ENCODE measurements at regions not wholly inside any gene's neighbourhood (a gene's known extent, or its start where the extent isn't known, plus 50 kb on each side); places are given as distances from the start of the nearest gene placed in this dataset.

GRCh38 chr15:39491115-39491885 is 89.6 kb upstream of the THBS1 start (continued):
- TF ChIP-seq AFF4 (CRISPR knock-in tag; IDR thresholded peaks at IDR 0.05) (no peak), ZNF691 (CRISPR knock-in tag; IDR thresholded peaks at IDR 0.05; ENCODE audit: borderline replicate concordance, low read depth) (no peak), POLR2A (IDR thresholded peaks at IDR 0.05; ENCODE audit: insufficient read depth in 1 of 2, low read depth in 2 of 2, low read length in 2 of 2) (no peak)

- ChIA-PET CTCF (ENCODE audit: low intra/inter-chr PET ratio, low total read pairs) (no interaction called here), POLR2A (no interaction called here)
- FAIRE-seq = no peak
- H3K79me2 ChIP-seq (ENCODE audit: insufficient read depth, low read length) = no peaks in the 10 kb centered on the region
- H3K9me3 ChIP-seq (ENCODE audit: low read length) = no peaks in the 10 kb centered on the region
- no peaks in the 10 kb centered on the region for H3K27me3 ChIP-seq (ENCODE audit: control insufficient read depth in 1 of 2, insufficient read depth in 2 of 2, low read length in 2 of 2)
- no peak for DNase-seq (ENCODE audit: low spot score)
- no peaks in the 10 kb centered on the region for H3K36me3 ChIP-seq (replicated peaks in 1 of 2; ENCODE audit: control insufficient read depth in 1 of 2, insufficient read depth in 2 of 2, low read length in 2 of 2)
- H3K4me1 ChIP-seq (ENCODE audit: insufficient read depth, low read length) = no peaks in the 10 kb centered on the region
- H3K27ac ChIP-seq (ENCODE audit: extremely low read length, insufficient read depth, low read length) = no peak overlapping the region
- no peak overlapping the region for H3K9ac ChIP-seq (ENCODE audit: insufficient read depth, low read depth, low read length)
- TF ChIP-seq DNMT3B (CRISPR knock-in tag; conservative IDR thresholded peaks at IDR 0.05) (no peak), HNRNPK (IDR thresholded peaks at IDR 0.05; ENCODE audit: low read depth, low read length, poor library complexity, severe bottlenecking) (no peak), ZBED4 (CRISPR knock-in tag; IDR thresholded peaks at IDR 0.05; ENCODE audit: borderline replicate concordance) (no peak), ZNF841 (CRISPR knock-in tag; IDR thresholded peaks at IDR 0.05; ENCODE audit: borderline replicate concordance) (no peak), ATM (IDR thresholded peaks at IDR 0.05; ENCODE audit: borderline replicate concordance) (no peak), SAFB2 (CRISPR knock-in tag; IDR thresholded peaks at IDR 0.05; ENCODE audit: borderline replicate concordance, low read depth) (no peak), ZSCAN5A (CRISPR knock-in tag; IDR thresholded peaks at IDR 0.05; ENCODE audit: borderline replicate concordance) (no peak)
- H3K4me2 ChIP-seq (ENCODE audit: low read depth, low read length) = no peak overlapping the region
- H3K4me3 ChIP-seq (replicated peaks in 1 of 3; ENCODE audit: insufficient read depth in 1 of 3, low read depth in 2 of 3, low read length in 3 of 3) = no peak overlapping the region
- no peak overlapping the region for H2AFZ ChIP-seq (ENCODE audit: low read length)
- 43% methylated on average over 4 of the region's 4 CpGs for WGBS (ENCODE audit: low lambda C conversion rate)
- intact Hi-C loops (cut with micrococcal nuclease; ENCODE audit: unreplicated experiment) (no loop called here), in situ Hi-C loops (cut with HindIII; ENCODE audit: extremely low pct_ligation_motif_present, low pct_unique_long_range_greater_than_20kb) (no loop called here)
- no peak for ATAC-seq
- H4K20me1 ChIP-seq (ENCODE audit: insufficient read depth, low read length) = no peaks in the 10 kb centered on the region
- no TSS peak for BruUV-seq (replicated peaks)
These were observed 88.9 kb upstream of the THBS1 start for GRCh38 chr15:39491886-39492490.
